ENCODE measurements at regions not wholly inside any gene's neighbourhood (a gene's known extent, or its start where the extent isn't known, plus 50 kb on each side); places are given as distances from the start of the nearest gene placed in this dataset.

DNA sequence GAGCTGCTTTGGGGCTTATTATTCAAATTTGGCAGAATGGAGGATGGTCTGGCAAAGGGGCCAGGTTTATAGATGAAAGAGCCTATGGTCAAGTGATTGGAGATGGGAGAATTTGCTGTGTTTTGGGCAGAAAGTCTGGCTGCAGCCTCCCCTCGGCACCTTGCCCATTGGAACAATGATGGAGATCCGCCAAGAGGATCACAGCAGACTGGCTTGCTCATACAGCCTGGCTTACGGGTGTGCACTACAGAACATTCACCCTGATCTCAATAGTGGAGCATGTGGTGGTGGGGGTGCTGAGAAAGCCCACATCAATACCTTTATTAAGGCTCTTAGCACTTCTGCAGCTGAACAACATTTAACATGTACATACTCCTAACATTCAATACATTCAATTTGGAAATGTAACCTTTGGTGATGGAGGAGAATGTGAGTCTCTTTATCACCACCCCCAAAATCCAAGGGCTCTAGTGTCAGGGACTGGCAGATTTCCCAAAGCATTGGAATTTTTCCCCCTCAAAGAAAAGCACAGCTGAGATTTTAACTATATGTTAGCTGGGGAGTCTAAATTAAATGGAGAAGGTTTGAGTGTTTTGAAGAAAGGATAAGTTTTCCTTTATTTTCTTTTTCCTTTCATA lies 118.4 kb upstream of the TMC3 start:
- H3K4me1 ChIP-seq, result no peaks in the 10 kb centered on the region
- no peaks in the 10 kb centered on the region for H3K9me3 ChIP-seq
- intact Hi-C loops (cut with DNase I; ENCODE audit: low total_unique reads), result no loop called here
- no peak for DNase-seq
- H3K36me3 ChIP-seq, result peaks cover 0 to 5% of the 10 kb centered on the region in 2 donors
- TF ChIP-seq, protein P1, sequence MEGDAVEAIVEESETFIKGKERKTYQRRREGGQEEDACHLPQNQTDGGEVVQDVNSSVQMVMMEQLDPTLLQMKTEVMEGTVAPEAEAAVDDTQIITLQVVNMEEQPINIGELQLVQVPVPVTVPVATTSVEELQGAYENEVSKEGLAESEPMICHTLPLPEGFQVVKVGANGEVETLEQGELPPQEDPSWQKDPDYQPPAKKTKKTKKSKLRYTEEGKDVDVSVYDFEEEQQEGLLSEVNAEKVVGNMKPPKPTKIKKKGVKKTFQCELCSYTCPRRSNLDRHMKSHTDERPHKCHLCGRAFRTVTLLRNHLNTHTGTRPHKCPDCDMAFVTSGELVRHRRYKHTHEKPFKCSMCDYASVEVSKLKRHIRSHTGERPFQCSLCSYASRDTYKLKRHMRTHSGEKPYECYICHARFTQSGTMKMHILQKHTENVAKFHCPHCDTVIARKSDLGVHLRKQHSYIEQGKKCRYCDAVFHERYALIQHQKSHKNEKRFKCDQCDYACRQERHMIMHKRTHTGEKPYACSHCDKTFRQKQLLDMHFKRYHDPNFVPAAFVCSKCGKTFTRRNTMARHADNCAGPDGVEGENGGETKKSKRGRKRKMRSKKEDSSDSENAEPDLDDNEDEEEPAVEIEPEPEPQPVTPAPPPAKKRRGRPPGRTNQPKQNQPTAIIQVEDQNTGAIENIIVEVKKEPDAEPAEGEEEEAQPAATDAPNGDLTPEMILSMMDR (IDR thresholded peaks at IDR 0.05), result no peak
- TF ChIP-seq POLR2A (IDR thresholded peaks at IDR 0.05), result no peak
- H3K27me3 ChIP-seq, result no peaks in the 10 kb centered on the region
- no peak overlapping the region for H3K27ac ChIP-seq
- no peak overlapping the region for H3K4me3 ChIP-seq

DNA sequence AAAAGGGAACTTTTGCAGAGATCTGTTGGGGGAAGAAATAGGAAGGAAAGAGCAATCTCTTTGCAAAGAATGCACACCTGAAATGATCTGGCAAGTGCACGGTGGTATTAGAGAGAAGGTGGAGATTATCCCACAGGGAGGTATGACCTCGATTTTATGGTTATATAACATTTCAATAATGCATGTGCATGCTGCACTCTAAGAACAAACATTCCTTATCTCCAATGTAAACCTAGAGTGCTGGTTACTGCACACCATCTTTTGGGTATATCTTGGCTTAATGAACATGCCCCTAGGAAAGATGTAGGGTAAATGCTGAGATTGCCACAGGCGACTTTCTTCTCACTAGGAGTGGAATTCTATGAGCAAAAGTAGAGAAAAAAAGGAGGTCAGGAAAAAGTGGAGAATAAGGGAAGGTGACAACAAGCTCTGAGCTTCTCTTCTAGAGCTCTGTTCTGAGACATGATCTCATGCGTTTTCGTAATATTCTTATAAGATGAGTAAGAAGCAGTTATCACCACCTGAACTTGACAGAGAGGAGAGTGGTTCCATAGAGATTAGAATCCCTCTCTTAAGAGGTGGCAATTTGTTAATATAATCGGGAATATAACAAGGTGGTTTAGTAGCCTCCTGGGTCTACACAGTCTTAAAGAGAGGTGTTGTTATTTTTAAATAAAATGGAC lies 117.5 kb upstream of the TMC3 start:
- Histone ChIP-seq H3K4me1 (no peaks in the 10 kb centered on the region), H3K27me3 (no peaks in the 10 kb centered on the region), H3K27ac (no peak overlapping the region), H3K9me3 (no peaks in the 10 kb centered on the region), H3K4me3 (no peak overlapping the region), H3K36me3 (peaks cover 0 to 5% of the 10 kb centered on the region in 2 donors)
- DNase-seq, result no peak
- no peak for TF ChIP-seq POLR2A (IDR thresholded peaks at IDR 0.05)
- TF ChIP-seq, protein P1 (IDR thresholded peaks at IDR 0.05), result no peak
- intact Hi-C loops (cut with DNase I; ENCODE audit: low total_unique reads), result no loop called here

DNA sequence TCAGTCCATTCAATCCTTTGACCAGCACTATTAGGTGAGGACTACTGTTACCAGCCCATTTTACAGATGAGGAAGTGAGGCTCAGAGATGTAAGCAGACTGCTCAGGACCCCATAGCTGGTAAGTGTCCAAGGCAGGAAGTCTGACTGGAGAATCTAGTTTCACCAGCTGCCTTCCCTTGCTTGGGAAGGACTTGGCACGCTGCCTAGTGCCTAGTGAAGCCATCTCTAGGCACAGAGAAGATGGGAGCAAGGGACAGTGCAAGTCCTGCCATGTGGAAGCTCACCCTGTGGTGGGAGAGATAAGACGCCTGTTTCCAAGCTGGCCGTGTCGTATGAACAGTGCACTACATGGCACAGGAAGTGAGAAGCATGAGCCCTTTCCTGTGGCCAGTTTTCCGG lies 111.8 kb upstream of the TMC3 start:
- H3K4me3 ChIP-seq, result no peak overlapping the region
- H3K27me3 ChIP-seq, result no peaks in the 10 kb centered on the region
- H3K27ac ChIP-seq, result no peak overlapping the region
- H3K4me1 ChIP-seq, result no peaks in the 10 kb centered on the region
- DNase-seq, result no peak
- H3K9me3 ChIP-seq, result no peaks in the 10 kb centered on the region
- TF ChIP-seq, protein P1 (IDR thresholded peaks at IDR 0.05), result no peak
- no peak for TF ChIP-seq POLR2A (IDR thresholded peaks at IDR 0.05)
- intact Hi-C loops (cut with DNase I; ENCODE audit: low total_unique reads), result no loop called here
- peaks cover 0 to 5% of the 10 kb centered on the region in 2 donors for H3K36me3 ChIP-seq

DNA sequence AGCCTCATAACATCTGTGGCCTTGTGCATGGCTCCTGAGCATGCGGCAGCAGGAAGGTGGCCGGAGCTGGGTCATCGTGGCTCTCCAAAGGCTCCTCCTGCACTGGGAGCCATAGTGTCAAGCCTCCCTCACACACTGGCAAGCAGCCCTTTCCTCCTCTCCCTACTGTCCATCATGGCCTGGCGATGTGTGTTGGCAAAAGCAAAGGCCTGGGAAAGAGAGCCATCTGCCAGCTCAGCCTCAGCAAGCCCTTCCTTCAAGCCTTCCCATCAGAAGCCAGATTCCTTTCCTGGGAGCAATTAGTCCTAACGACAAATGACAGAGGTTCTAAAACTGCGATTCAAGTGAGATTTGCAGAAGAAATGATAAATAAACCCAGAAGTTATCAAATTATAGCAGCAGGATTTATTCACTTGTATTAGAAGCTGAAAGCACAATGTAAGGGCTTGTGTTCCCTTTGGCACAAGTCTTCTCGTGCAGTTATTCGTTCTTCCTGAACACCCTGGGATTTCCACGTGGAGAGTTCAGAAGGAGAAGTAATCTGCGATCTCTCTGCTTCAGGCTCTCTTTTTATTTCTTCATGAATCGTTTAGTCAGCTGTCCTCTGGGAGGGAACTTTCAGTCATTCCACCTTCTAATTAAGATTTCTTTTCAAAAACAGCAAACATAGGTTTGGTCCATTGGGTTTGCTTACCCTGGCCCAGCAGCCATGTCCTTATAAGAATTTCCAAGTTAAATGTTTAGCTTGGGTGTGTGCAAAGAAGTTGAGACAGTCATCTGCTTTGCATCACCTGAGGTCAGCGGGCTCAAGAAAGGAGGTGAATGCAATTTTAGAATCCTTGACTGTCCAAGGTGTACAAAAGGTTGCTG lies 110.3 kb upstream of the TMC3 start:
- Histone ChIP-seq H3K27me3 (no peaks in the 10 kb centered on the region), H3K27ac (no peak overlapping the region), H3K4me3 (no peak overlapping the region), H3K36me3 (no peaks in the 10 kb centered on the region), H3K9me3 (no peaks in the 10 kb centered on the region), H3K4me1 (no peaks in the 10 kb centered on the region)
- TF ChIP-seq POLR2A (IDR thresholded peaks at IDR 0.05), result no peak
- TF ChIP-seq, protein P1 (IDR thresholded peaks at IDR 0.05), result no peak
- peak in 1 of 2 donors; percentile 19 for DNase-seq
- intact Hi-C loops (cut with DNase I; ENCODE audit: low total_unique reads), result no loop called here

DNA sequence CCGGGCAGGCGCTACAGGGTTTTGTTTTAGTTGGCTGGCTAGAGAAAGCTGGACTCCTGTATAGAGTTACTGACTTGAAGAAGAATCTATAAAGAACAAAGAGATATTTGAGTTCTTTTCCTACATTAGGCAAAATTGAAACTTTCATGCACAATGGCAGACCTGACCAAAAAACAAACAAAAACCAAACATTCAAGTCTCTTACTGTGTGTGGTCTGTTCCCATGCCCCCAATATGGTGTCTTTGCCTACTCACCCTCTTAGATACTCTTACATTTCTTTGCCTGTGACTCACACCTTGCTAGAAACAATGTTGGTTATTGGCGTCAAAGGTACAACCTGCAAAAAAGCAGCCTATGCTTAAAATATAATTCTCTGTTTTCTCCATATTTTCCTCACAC lies 109.5 kb upstream of the TMC3 start:
- intact Hi-C loops (cut with DNase I; ENCODE audit: low total_unique reads), result no loop called here

More for the DNA sequence above, 109.5 kb upstream of the TMC3 start:
- Histone ChIP-seq H3K27ac (no peak overlapping the region), H3K9me3 (no peaks in the 10 kb centered on the region), H3K36me3 (no peaks in the 10 kb centered on the region), H3K27me3 (no peaks in the 10 kb centered on the region), H3K4me1 (no peaks in the 10 kb centered on the region), H3K4me3 (no peak overlapping the region)
- no peak for TF ChIP-seq POLR2A (IDR thresholded peaks at IDR 0.05)
- TF ChIP-seq, protein P1 (IDR thresholded peaks at IDR 0.05), result no peak
- DNase-seq, result no peak
